Right renal cortex interstitium (tissue), 3 donors: ENCODE measurements at regions not wholly inside any gene's neighbourhood (a gene's known extent, or its start where the extent isn't known, plus 50 kb on each side); places are given as distances from the start of the nearest gene placed in this dataset.

ENCODE experiments used
- DNase-seq, 3 donors: peaks; one replicate each; pipeline ENCODE4 v3.0.0-alpha.2; 2013; ENCODE audit warnings: low read depth in 3 of 3, low spot score in 2 of 3

DNA sequence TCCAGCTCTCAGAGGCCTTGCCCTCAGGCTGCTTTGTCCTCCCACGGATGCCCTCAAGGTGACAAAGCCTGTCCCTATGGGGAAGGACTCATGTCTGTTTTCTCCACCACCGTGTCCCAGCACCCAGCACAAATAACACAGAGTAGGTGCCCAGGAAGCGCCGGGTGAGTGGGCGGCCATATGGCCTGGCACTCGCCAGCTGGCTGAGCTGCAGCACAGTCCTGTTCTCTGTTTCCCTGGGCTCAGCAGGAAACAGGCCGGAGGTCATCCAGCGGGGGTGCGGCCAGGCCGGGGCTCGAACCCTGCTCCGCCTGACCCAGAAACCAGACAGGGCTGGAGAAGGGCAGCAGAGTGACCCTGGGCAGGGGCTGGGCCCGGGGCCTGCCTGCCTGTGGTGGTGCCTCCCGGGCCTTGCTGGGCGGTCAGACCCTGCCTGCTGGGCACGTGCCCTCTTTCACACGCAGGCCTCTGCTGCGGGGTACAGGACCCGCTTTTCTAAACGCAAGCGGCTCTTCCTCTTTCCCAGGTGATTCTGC is 139.0 kb upstream of the CIBAR2 start:
- no peak for DNase-seq

DNA sequence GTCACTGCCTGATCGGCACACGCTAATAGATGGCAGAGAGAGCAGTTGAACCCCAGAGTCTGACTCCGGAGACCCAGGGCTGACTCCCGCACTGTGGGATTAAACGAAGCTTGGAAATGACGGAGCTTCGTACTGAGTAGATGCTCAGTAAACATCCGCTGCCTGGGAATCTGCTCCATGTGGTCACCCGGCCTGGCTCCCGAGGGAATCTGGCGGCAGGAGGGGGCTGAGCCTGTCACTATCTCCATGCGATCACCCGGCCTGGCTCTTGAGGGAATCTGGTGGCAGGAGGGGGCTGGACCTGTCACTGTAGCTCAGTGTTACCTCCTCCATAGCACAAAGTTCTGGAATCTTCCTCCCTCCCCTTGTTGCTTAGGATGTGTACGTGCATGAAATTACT is 139.7 kb upstream of the CIBAR2 start:
- no peak for DNase-seq

- DNase-seq, result no peak
These were observed 140.2 kb upstream of the CIBAR2 start for GRCh38 chr16:85252461-85252860.

- DNase-seq, result no peak
These were observed 141.0 kb upstream of the CIBAR2 start for GRCh38 chr16:85253084-85253941.

- DNase-seq, result no peak
These were observed 141.8 kb upstream of the CIBAR2 start for GRCh38 chr16:85254051-85254450.

DNA sequence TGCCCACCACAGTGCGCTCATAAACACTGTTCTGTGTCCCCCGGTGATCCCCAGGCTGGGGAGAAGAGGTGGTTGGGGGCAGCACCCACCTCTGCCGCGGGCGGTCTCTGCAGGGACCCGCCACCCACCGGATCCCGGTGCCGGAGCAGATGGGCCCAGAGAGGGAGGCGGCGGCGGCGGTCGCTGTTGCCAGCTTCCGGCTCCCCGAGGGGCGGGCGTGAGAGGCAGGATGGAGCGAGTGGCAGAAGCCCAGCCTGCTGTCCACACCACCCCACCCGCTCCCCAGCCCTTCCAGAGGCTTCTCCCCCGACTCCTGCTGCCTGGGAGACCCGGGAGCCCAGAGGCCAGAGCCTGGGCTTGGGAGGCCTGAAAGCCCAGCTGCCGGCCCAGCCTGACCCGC is 142.6 kb upstream of the CIBAR2 start:
- no peak for DNase-seq

DNA sequence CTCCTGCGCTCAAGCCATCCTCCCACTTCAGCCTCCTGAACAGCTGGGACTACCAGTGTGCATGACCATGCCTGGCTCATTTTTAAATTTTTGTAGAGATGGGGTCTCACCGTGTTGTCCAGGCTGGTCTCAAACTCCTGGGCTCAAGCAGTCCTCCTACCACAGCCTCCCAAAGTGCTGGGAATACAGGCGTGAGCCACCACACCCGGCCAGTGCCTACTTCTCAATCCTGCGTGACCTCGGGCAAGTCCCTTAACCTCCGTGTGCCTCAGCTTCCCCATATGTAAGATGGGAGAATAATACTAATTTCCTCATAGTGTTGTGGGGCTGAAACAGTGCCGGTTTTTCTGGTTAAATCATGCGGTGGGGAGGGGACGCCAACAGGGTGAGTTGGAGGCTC is 143.5 kb upstream of the CIBAR2 start:
- DNase-seq, result no peak

DNA sequence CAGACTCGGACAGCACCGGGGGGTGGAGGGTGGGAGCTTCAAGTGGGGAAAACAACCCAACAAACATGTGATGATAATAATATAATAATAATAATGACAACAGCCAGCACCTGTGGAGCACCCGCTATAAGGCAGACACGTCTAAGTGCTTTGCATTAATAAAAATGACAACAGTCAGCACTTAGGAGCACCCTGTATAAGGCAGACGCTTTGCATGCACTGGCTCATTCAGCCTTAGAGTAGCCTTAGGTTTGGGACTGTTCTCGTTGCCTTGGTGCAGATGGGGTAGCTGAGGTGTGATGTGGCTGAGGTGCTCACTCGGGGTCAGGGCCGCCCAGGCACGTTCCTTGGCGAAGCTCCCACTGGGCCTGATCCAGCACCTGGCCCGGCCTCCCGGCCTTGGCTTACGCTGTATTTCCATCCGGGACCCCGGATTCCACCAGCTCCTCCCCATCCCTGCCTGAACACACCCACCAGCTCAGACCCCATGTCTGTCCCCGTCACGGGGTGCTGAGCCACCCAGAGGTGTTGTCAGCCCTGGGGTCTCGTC is 144.0 kb upstream of the CIBAR2 start:
- no peak for DNase-seq

DNA sequence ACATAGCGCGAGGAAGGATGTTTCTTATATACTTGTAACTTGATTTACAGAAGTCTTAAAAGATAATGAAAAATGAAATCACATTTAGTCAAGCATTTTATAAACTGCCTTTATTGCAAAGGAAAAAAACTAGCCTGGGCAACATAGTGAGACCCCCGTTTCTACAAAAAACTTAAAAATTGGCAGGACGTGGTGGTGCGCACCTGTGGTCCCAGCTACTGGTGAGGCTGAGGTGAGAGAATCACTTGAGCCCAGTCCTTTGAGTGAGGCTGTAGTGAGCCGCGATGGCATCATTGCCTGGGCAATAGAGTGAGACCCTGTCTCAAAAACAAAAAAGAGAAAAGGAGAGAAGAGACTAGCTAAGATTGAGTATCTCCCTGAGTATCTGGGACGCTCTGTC is 145.2 kb upstream of the CIBAR2 start:
- DNase-seq, result no peak

DNA sequence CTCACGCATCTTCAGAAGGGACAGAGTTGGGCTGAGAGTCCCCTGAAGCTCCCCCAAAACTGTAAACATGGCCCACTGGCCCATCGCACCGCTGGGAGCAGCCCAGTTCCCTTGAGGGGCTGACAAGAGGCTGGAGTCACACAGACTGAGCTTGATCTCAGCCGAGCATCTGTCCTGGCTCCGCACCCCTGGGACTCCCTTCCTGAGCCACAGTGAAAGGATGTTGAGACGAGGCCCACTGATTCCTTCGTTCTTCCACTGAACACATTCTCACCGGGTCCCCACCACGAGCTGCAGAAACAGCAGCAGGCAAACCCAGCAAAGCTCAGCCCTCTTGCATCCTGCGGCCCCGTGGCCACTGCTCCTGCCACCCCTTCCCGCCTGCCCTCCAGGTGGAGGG is 145.9 kb upstream of the CIBAR2 start:
- DNase-seq, result no peak

- no peak for DNase-seq
These were observed 146.4 kb upstream of the CIBAR2 start for GRCh38 chr16:85258629-85259028.

DNA sequence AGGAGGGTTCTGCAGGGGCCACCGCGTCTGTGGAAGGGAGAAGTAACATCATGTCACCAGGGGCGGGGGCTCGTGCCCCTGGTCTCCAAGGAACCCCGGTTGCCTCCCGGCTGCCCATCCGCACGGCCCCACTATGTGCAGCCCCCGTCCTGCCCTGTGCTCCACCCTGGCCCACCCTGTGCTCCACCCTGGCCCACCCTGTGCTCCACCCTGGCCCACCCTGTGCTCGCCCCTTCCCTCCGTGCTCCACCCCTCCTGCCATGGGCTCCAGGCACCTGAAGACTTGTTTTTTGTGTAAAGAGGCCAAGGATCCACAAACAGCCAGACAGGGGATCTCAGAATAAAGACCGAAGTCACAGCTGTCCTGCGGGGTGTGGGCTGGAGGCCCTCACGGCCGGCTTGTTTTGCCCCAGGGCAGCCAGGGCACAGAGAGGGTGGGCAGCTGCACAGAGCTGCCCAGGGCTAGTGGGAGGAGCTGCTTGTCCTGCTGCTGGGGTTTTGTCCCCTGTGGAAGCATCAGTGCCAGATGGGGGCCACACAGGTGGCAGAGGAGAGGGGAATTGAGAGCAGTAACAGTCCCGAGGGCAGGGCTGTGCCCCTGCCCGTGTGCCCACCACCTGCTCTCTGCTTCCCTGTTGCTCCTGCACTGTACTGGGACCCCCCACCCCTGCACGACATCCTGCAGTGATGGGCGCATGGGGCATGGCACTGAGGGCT is 147.0 kb upstream of the CIBAR2 start:
- no peak for DNase-seq

DNA sequence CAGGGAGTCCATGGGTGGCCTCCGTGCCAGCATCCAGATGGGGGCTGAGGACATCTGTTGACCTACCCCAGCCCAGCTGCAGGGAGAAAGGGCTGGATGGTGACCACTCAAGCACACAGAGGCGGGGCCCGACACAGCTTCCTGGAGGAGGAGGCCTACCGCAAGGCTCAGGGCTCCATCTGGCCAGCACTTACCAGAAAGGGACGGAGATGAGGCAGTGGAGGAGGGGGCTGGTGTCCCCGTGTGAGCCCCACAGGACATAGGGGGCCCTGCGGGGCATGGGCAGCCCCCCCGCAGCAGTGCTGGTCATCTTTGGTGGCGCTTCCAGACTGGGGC is 147.5 kb upstream of the CIBAR2 start:
- DNase-seq, result no peak

GRCh38 chr16:85261204-85261603 is 148.9 kb upstream of the CIBAR2 start:
- no peak for DNase-seq

GRCh38 chr16:85261657-85262557 is 149.6 kb upstream of the CIBAR2 start:
- DNase-seq, result no peak

GRCh38 chr16:85262558-85263238 is 150.4 kb upstream of the CIBAR2 start:
- no peak for DNase-seq

- no peak for DNase-seq
These were observed 150.9 kb upstream of the CIBAR2 start for GRCh38 chr16:85263239-85263585.

DNA sequence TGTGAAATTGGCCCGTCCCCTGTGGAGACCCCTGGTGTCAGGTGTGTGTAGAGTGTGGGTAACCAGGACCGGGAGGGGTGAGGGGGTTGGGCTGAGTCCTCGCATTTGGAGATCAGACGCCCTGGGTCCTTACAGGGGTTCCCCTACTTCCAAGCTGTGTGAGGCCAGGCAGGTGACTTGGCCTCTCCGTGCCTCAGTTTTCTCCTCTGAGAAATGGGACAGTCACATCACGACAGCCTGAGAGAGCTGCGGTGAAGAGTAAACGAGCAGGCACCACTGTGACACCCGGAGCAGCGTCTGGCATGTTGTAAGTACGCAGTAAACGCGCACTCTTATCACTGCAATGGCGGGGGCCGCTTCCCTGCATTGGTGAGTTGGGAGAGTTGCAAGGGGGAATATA is 152.5 kb upstream of the CIBAR2 start:
- DNase-seq, result no peak

DNA sequence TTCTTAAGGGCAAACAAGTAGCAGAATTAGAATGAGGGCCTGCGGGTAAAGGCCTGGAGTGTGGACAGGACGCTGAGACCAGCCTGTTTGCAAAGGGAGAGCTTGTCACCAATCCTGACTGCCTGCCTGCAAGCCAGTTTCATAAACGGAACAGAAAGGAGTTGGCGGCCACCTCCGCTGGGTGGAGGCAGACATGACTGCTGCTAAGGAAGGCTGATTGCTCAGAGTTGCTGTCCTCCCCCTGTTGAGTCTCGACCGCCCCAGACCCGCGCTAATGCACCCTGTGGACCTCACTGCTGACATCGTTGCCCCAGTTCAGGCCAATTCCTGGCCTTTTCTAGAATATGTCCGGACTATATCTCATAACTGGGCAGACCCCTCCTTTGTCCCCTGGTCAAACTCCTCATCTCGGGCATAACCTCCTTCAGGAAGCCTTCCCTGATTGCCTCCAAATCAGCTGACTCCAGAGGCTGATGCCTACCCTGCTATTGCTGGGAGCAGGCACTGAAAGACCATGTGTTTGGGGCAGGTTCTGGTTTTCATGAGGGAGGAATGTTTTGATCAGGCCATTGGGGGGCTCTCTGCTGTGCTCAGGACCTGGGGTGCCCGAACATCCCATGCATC is 153.0 kb upstream of the CIBAR2 start:
- DNase-seq, result no peak

- DNase-seq, result no peak
These were observed 153.5 kb upstream of the CIBAR2 start for GRCh38 chr16:85265810-85266209.
